ENCODE measurements at regions not wholly inside any gene's neighbourhood (a gene's known extent, or its start where the extent isn't known, plus 50 kb on each side); places are given as distances from the start of the nearest gene placed in this dataset.

GRCh38 chr10:81040940-81041339 is 503.2 kb downstream of the SH2D4B start:
- Histone ChIP-seq H3K4me1 (ENCODE audit: insufficient read depth, low read length) (no peaks in the 10 kb centered on the region), H4K20me1 (ENCODE audit: insufficient read depth, low read length) (no peaks in the 10 kb centered on the region), H3K4me3 (replicated peaks in 1 of 3; ENCODE audit: insufficient read depth in 1 of 3, low read depth in 2 of 3, low read length in 3 of 3) (no peak overlapping the region), H3K36me3 (replicated peaks in 1 of 2; ENCODE audit: control insufficient read depth in 1 of 2, insufficient read depth in 2 of 2, low read length in 2 of 2) (no peaks in the 10 kb centered on the region), H3K27me3 (ENCODE audit: control insufficient read depth in 1 of 2, insufficient read depth in 2 of 2, low read length in 2 of 2) (no peaks in the 10 kb centered on the region), H3K27ac (ENCODE audit: extremely low read length, insufficient read depth, low read length) (no peak overlapping the region), H3K9ac (ENCODE audit: insufficient read depth, low read depth, low read length) (no peak overlapping the region), H3K9me3 (ENCODE audit: low read length) (no peaks in the 10 kb centered on the region), H2AFZ (ENCODE audit: low read length) (no peak overlapping the region), H3K79me2 (ENCODE audit: insufficient read depth, low read length) (no peaks in the 10 kb centered on the region), H3K4me2 (ENCODE audit: low read depth, low read length) (no peak overlapping the region)
- WGBS (ENCODE audit: low lambda C conversion rate) = 2% methylated on average over 2 of the region's 2 CpGs
- ATAC-seq (no peak), DNase-seq (ENCODE audit: low spot score) (no peak), FAIRE-seq (no peak)
- TF ChIP-seq KLF15 (CRISPR knock-in tag; IDR thresholded peaks at IDR 0.05; ENCODE audit: borderline replicate concordance) = no peak
- no peak for TF ChIP-seq STAT5B (CRISPR knock-in tag; IDR thresholded peaks at IDR 0.05)
- no peak for TF ChIP-seq BCL6 (CRISPR knock-in tag; IDR thresholded peaks at IDR 0.05)
- no peak for TF ChIP-seq KDM5B (CRISPR knock-in tag; IDR thresholded peaks at IDR 0.05; ENCODE audit: borderline replicate concordance)
- no peak for TF ChIP-seq RNF2 (conservative IDR thresholded peaks at IDR 0.05; ENCODE audit: low read depth)
- TF ChIP-seq ZC3H4 (CRISPR knock-in tag; IDR thresholded peaks at IDR 0.05; ENCODE audit: borderline replicate concordance) = no peak
- TF ChIP-seq SRSF4 (IDR thresholded peaks at IDR 0.05; ENCODE audit: low read depth, low read length, poor library complexity, severe bottlenecking) = no peak
- no peak for TF ChIP-seq ZSCAN25 (CRISPR knock-in tag; IDR thresholded peaks at IDR 0.05)
- no peak for TF ChIP-seq SNAPC5 (CRISPR knock-in tag; IDR thresholded peaks at IDR 0.05; ENCODE audit: borderline replicate concordance)
- TF ChIP-seq ZSCAN29 (CRISPR knock-in tag; conservative IDR thresholded peaks at IDR 0.05) = no peak
- no peak for TF ChIP-seq MYPOP (CRISPR knock-in tag; IDR thresholded peaks at IDR 0.05)
- no peak for TF ChIP-seq ZNF431 (CRISPR knock-in tag; IDR thresholded peaks at IDR 0.05; ENCODE audit: borderline replicate concordance, low read depth)
- TF ChIP-seq ZBTB26 (CRISPR knock-in tag; IDR thresholded peaks at IDR 0.05; ENCODE audit: borderline replicate concordance) = no peak
- TF ChIP-seq CTCF (CRISPR knock-in tag; IDR thresholded peaks at IDR 0.05) = no peak
- TF ChIP-seq HNF4A (CRISPR knock-in tag; IDR thresholded peaks at IDR 0.05) = no peak
- TF ChIP-seq THAP8 (CRISPR knock-in tag; IDR thresholded peaks at IDR 0.05; ENCODE audit: borderline replicate concordance) = no peak
- no peak for TF ChIP-seq MYNN (CRISPR knock-in tag; IDR thresholded peaks at IDR 0.05; ENCODE audit: low read depth)
- TF ChIP-seq ZNF468 (CRISPR knock-in tag; IDR thresholded peaks at IDR 0.05) = no peak
- TF ChIP-seq ATM (IDR thresholded peaks at IDR 0.05; ENCODE audit: borderline replicate concordance) = no peak
- TF ChIP-seq MEIS2 (CRISPR knock-in tag; IDR thresholded peaks at IDR 0.05) = no peak
- intact Hi-C loops (cut with micrococcal nuclease; ENCODE audit: unreplicated experiment) (no loop called here), in situ Hi-C loops (cut with HindIII; ENCODE audit: extremely low pct_ligation_motif_present, low pct_unique_long_range_greater_than_20kb) (no loop called here)
- CTCF ChIA-PET (ENCODE audit: low intra/inter-chr PET ratio, low total read pairs) = no interaction called here
- POLR2A ChIA-PET = no interaction called here
- no TSS peak for BruUV-seq (replicated peaks)

Measured in HepG2 (cell line).